AG04450 (cell line): ENCODE measurements at regions not wholly inside any gene's neighbourhood (a gene's known extent, or its start where the extent isn't known, plus 50 kb on each side); places are given as distances from the start of the nearest gene placed in this dataset.
"Not testable (repeated sequence)": the region's sequence is repeated elsewhere in the genome, so short reads cannot be mapped to it uniquely, and the experiment has no call there.

Source experiments
- CTCF ChIA-PET: fragments of 300-600, 350-600 bp; formaldehyde crosslinking; extraction: SDS; loops from one replicate; lab custom pipeline; 2022; ENCODE audit warnings: antibody characterized with exemption, inconsistent platforms; lab: Charles Lee
- POLR2A ChIA-PET: fragments of 350-600 bp; formaldehyde crosslinking; extraction: SDS; loops from one replicate; lab custom pipeline; 2021; ENCODE audit warnings: antibody characterized with exemption, inconsistent platforms; lab: Yijun Ruan, JAX
- DNase-seq: peaks from one replicate; pipeline ENCODE4 v3.0.0-alpha.2; 2011; ENCODE audit warnings: low read depth, low spot score
- H3K27ac ChIP-seq: one replicate; pipeline ENCODE4 v1.5.1; 2012; ENCODE audit warnings: low read depth, low read length, control low read depth
- H3K27me3 ChIP-seq: one replicate; pipeline ENCODE4 v1.6.0; 2012; ENCODE audit warnings: low read length; ENCODE audit not compliant: control insufficient read depth, insufficient read depth
- H3K4me3 ChIP-seq: 2 replicates; pipeline ENCODE4 v1.5.1; 2011; ENCODE audit warnings: mild to moderate bottlenecking, low read depth, low read length, control low read depth
- H3K9me3 ChIP-seq: 2 replicates; pipeline ENCODE4 v1.5.1; 2012; ENCODE audit warnings: low read length; ENCODE audit not compliant: control insufficient read depth, insufficient read depth
- TF ChIP-seq, protein P1 (sequence below): IDR thresholded peaks from 2 replicates; pipeline ENCODE4 v1.5.1; 2011; ENCODE audit warnings: low read depth, low read length, control low read depth, inconsistent platforms

DNA sequence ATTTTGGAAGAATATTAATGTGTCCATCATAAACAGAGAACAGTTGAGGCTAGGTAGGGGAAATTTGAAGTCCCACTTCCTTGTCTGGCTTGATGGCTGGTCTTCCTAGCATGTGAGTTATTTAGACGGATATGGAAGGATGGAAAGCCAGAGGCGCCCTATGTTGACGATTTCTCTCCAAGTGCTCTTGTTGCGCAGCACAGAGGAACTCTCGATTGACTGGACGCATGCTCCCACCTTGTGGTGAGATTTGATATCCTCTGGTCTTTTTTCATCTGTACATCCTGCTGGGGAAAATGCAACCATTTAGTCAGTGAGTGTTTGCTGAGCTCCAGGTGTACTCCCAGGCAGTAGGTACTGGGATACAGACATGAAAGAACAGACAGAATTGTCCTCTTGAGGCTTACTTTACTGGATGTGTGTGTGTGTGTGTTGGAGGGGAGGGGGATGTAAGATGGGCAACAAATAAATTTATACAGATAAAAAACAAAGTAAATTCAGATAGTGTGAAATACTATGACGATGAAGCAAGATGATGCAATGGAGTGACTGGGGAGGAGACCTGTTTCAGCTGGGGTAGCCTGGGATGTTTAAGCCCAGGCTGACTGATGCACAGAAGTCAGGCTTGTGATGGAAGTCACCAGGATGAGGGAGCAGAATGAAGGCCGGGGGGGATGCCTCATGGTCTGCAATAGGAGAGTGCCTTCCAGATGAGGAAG lies 137.2 kb downstream of the TRIM43 start:
- POLR2A ChIA-PET = no interaction called here
- TF ChIP-seq, protein P1, sequence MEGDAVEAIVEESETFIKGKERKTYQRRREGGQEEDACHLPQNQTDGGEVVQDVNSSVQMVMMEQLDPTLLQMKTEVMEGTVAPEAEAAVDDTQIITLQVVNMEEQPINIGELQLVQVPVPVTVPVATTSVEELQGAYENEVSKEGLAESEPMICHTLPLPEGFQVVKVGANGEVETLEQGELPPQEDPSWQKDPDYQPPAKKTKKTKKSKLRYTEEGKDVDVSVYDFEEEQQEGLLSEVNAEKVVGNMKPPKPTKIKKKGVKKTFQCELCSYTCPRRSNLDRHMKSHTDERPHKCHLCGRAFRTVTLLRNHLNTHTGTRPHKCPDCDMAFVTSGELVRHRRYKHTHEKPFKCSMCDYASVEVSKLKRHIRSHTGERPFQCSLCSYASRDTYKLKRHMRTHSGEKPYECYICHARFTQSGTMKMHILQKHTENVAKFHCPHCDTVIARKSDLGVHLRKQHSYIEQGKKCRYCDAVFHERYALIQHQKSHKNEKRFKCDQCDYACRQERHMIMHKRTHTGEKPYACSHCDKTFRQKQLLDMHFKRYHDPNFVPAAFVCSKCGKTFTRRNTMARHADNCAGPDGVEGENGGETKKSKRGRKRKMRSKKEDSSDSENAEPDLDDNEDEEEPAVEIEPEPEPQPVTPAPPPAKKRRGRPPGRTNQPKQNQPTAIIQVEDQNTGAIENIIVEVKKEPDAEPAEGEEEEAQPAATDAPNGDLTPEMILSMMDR = peak; percentile 74
- DNase-seq = peak; percentile 79
- H3K4me3 ChIP-seq = no peak overlapping the region
- H3K9me3 ChIP-seq = no peaks in the 10 kb centered on the region
- H3K27me3 ChIP-seq = no peaks in the 10 kb centered on the region
- H3K27ac ChIP-seq = no peak overlapping the region
- CTCF ChIA-PET = interaction anchor here (0.7 to 4.3 kb wide), 9 partner anchors 26 to 384 kb away, joined by 3 to 19 read pairs (median 6); no protein-coding TSS in a partner anchor

DNA sequence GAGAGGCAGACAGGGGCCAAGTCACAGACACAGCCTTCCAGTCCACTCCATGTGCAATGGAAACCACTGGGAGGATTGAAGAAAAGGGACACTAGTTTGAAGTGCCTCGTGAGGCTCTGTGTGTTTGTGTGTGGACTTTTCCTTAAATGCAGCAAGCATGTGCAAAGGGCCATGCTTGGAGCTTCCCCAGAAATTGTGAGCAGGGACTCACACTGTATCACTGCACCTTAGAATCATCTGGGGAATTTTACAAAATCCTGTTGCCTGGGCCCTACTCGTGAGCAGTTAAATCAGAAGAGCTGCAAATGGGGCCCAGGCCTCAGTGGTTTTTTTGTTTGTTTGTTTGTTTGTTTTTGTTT lies 137.8 kb downstream of the TRIM43 start:
- CTCF ChIA-PET = interaction anchor here (1.3 to 4.3 kb wide), 7 partner anchors 27 to 384 kb away, joined by 3 to 19 read pairs (median 7); no protein-coding TSS in a partner anchor

DNA sequence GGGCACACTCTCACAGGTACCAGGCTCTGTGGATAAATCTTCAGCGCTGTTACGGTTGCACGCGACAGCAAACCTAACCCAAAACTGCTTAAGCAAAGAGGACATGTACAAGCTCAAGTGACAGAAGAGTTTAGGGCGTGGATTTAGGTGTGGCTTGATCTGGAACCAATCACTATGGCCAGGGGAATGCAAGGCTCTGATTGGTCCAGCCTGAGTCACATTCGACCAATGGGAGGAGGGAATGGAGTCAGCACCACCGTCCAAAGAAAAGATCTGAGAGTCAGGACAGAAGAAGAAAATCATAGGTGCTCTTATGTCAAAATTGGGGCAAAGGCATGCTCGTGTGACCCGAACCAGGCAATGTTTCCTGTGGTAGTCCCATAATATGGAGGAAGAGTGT lies 139.0 kb downstream of the TRIM43 start:
- no peak for DNase-seq
- TF ChIP-seq, protein P1 = no peak
- Histone ChIP-seq H3K27ac (no peak overlapping the region), H3K9me3 (no peaks in the 10 kb centered on the region), H3K4me3 (no peak overlapping the region), H3K27me3 (no peaks in the 10 kb centered on the region)
- ChIA-PET POLR2A (no interaction called here), CTCF (interaction anchor here (2.0 to 2.6 kb wide), 2 partner anchors 319 to 342 kb away, joined by 7 to 10 read pairs; no protein-coding TSS in a partner anchor)

More for the DNA sequence above, 137.8 kb downstream of the TRIM43 start:
- Histone ChIP-seq H3K27me3 (no peaks in the 10 kb centered on the region), H3K27ac (no peak overlapping the region), H3K4me3 (no peak overlapping the region), H3K9me3 (no peaks in the 10 kb centered on the region)
- DNase-seq = no peak
- POLR2A ChIA-PET = no interaction called here
- TF ChIP-seq, protein P1 = no peak

DNA sequence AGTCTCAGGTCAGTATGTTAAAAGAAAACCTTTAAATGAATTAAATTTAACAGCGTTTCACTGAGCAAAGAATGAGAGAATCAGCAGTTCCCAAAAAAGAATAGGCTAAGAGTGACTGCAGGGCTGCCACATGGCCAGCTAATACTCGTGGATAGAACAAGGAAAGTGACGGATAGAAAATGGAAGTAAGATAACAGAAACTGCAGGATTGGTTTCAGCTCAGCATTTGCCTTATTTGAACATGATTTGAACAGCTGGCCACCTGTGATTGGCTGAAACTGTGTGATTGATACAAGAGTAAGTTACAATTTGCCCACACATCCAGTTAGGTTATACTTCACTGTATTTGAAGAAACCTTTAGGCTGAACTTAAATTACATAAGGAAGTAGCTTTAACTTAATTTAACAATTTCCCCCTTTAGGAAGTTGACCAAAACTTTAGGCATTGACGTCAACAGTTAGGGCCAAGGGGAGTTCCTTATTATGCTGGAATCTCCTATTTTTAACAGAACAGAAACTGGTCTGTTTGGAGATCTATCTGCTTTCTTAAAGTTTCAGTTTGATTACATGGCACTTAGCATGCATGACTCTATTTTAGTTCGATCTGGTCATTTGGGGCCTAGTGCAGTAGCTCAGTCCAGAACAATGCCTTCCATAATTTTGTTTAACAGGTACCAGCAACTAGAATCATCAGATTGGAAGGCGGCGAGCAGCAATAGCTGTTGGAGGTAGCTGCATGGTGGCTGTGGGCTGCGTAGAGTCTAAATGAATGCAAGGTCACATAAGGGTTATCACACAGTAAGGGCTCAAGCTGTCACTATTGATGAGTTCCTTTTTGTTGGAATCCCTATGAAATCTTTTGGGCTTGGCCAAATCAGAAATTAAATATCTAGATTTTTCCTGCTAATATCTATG lies 143.4 kb downstream of the TRIM43 start:
- Histone ChIP-seq H3K27ac (no peak overlapping the region), H3K4me3 (no peak overlapping the region), H3K9me3 (no peaks in the 10 kb centered on the region), H3K27me3 (peaks cover 2% of the 10 kb centered on the region)
- ChIA-PET CTCF (interaction anchor here (2.1 kb wide), 1 partner anchor 346 kb away, joined by 6 read pairs; no protein-coding TSS in a partner anchor), POLR2A (no interaction called here)
- TF ChIP-seq, protein P1 = no peak
- no peak for DNase-seq

DNA sequence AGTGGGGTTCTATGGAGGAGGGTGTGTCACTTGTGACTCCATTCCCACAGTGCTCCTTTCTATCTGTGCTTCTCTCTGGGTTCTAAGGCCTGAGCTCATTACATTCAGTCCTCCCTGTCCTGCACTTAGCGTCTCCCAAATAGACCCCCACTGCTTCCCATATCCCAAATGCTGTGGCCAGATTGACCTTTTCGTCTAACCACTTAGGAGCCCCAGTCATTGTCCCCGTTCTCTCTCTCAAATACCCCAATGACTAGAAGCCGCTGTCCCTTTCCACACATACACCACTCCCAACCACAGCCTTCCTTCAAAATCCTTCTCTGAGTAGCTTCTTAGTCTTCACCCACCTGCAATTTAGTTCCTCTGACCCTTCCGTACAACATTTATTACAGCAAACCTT lies 146.5 kb downstream of the TRIM43 start:
- Histone ChIP-seq H3K9me3 (no peaks in the 10 kb centered on the region), H3K27me3 (peaks cover 2% of the 10 kb centered on the region), H3K4me3 (no peak overlapping the region), H3K27ac (no peak overlapping the region)
- CTCF ChIA-PET = no interaction called here
- no peak for DNase-seq
- POLR2A ChIA-PET = no interaction called here
- TF ChIP-seq, protein P1 = no peak

DNA sequence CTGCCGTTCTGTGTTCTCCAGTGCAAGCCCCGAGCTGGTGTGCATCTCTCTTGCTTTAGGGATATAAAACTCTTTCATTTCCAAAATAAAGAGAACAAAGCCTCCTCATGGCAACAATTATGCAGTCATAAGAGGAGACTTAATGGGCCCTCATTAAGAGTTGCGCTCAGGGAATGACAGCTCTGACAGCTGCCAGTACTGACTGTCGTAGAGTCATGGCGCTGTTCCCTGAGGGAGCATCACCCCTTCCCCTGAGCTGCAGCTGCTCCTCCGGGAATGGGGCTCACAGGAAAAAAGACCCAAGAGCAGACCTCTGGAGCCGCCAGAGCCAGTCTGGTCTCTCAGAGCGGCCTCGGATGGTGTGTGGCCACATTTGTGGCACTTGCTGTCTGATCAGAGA lies 160.3 kb downstream of the TRIM43 start:
- H3K4me3 ChIP-seq, H3K27me3 ChIP-seq, DNase-seq, POLR2A ChIA-PET, H3K9me3 ChIP-seq, CTCF ChIA-PET, H3K27ac ChIP-seq: not testable (repeated sequence)

DNA sequence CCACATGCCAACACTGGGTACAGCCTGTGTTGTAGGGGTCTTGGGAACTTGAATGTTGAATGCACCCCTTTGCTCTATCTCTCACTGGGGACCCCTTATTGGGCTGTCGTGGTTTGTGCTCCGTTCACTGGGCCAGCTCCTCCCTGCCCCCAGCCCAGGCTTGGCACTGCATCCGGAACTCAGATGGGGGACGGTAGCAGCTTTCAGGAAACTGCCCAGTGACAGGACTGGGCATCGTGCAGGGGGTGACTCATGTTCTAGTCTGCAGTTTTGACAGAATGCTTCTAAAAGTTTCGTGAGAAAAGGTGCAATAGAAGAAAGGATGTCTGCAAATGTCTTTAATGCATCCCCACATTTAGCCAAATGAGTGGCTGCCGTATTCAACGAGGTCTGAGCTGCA lies 162.0 kb downstream of the TRIM43 start:
- H3K27ac ChIP-seq, POLR2A ChIA-PET, H3K4me3 ChIP-seq, CTCF ChIA-PET, DNase-seq, H3K9me3 ChIP-seq: not testable (repeated sequence)
- H3K27me3 ChIP-seq = peaks cover 13% of the 10 kb centered on the region
